ENCODE measurements at regions not wholly inside any gene's neighbourhood (a gene's known extent, or its start where the extent isn't known, plus 50 kb on each side); places are given as distances from the start of the nearest gene placed in this dataset.

DNA sequence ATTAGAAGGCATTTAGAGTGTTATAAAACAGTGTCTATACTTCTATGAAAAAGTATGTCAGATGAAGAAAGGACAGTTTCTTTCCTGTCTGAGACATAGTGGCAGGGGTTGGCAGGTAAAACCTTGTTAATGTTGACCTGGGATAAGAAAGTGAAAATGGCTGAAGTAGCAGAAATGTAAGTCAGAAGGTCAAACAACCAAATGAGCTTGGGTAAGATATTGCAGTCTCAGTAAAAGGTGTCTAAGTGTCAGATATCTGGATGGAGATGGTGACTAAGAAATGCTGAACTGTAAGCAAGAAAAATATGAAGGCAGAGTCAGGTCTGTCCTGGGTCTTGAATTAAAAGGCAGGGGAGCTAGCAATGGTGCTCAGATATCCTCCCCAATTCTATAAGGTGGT lies 400.3 kb downstream of the CD109 start:
- TF ChIP-seq, protein P1, sequence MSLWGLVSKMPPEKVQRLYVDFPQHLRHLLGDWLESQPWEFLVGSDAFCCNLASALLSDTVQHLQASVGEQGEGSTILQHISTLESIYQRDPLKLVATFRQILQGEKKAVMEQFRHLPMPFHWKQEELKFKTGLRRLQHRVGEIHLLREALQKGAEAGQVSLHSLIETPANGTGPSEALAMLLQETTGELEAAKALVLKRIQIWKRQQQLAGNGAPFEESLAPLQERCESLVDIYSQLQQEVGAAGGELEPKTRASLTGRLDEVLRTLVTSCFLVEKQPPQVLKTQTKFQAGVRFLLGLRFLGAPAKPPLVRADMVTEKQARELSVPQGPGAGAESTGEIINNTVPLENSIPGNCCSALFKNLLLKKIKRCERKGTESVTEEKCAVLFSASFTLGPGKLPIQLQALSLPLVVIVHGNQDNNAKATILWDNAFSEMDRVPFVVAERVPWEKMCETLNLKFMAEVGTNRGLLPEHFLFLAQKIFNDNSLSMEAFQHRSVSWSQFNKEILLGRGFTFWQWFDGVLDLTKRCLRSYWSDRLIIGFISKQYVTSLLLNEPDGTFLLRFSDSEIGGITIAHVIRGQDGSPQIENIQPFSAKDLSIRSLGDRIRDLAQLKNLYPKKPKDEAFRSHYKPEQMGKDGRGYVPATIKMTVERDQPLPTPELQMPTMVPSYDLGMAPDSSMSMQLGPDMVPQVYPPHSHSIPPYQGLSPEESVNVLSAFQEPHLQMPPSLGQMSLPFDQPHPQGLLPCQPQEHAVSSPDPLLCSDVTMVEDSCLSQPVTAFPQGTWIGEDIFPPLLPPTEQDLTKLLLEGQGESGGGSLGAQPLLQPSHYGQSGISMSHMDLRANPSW (CRISPR knock-in tag; IDR thresholded peaks at IDR 0.05; ENCODE audit: borderline replicate concordance), result no peak
- TF ChIP-seq TBL1XR1 (IDR thresholded peaks at IDR 0.05; ENCODE audit: borderline replicate concordance, low read length, partially characterized antibody) (no peak), POLR2AphosphoS5 (IDR thresholded peaks at IDR 0.05; ENCODE audit: low read depth, low read length) (no peak), RFXANK (CRISPR knock-in tag; IDR thresholded peaks at IDR 0.05) (no peak), CBX5 (CRISPR knock-in tag; IDR thresholded peaks at IDR 0.05; ENCODE audit: borderline replicate concordance) (no peak), PHB2 (IDR thresholded peaks at IDR 0.05; ENCODE audit: partially characterized antibody) (no peak), ZFX (CRISPR knock-in tag; IDR thresholded peaks at IDR 0.05; ENCODE audit: low read depth) (no peak), AGO1 (IDR thresholded peaks at IDR 0.05; ENCODE audit: low read depth, low read length, poor library complexity, severe bottlenecking) (no peak)
- TF ChIP-seq, protein P2, sequence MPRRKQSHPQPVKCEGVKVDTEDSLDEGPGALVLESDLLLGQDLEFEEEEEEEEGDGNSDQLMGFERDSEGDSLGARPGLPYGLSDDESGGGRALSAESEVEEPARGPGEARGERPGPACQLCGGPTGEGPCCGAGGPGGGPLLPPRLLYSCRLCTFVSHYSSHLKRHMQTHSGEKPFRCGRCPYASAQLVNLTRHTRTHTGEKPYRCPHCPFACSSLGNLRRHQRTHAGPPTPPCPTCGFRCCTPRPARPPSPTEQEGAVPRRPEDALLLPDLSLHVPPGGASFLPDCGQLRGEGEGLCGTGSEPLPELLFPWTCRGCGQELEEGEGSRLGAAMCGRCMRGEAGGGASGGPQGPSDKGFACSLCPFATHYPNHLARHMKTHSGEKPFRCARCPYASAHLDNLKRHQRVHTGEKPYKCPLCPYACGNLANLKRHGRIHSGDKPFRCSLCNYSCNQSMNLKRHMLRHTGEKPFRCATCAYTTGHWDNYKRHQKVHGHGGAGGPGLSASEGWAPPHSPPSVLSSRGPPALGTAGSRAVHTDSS (CRISPR knock-in tag; conservative IDR thresholded peaks at IDR 0.05), result no peak
- TF ChIP-seq, protein P3, sequence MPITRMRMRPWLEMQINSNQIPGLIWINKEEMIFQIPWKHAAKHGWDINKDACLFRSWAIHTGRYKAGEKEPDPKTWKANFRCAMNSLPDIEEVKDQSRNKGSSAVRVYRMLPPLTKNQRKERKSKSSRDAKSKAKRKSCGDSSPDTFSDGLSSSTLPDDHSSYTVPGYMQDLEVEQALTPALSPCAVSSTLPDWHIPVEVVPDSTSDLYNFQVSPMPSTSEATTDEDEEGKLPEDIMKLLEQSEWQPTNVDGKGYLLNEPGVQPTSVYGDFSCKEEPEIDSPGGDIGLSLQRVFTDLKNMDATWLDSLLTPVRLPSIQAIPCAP (CRISPR knock-in tag; IDR thresholded peaks at IDR 0.05; ENCODE audit: low read depth), result no peak

Measured in HepG2 (cell line).